EL (cell line): ENCODE measurements at regions not wholly inside any gene's neighbourhood (a gene's known extent, or its start where the extent isn't known, plus 50 kb on each side); places are given as distances from the start of the nearest gene placed in this dataset.
A peak's percentile ranks its signal among the peaks of the same experiment; 100 is the strongest.
"Not testable (repeated sequence)": the region's sequence is repeated elsewhere in the genome, so short reads cannot be mapped to it uniquely, and the experiment has no call there.

Experiments
- DNase-seq: peaks from one replicate; pipeline ENCODE4 v3.0.0-alpha.2; 2016

DNA sequence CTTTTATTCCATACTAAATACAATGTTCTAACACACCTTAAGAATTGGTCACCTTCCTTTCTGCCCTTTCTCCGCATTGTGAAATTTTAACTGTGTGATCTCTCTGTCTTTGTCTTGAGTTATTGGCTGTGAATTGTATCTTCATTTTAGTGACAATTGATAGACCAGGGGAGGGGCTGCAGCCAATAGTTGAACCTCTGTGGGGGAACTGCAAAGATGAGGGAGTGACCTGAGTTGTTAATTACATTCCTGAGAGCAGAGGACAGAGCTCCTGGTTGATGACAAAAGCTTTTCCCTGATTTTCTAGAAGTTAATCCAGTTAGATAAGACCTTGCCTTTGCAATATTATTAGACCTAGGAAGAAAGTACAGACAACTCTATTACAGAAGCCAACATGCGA lies 1535.7 kb downstream of the BRINP3 start:
- no peak for DNase-seq

DNA sequence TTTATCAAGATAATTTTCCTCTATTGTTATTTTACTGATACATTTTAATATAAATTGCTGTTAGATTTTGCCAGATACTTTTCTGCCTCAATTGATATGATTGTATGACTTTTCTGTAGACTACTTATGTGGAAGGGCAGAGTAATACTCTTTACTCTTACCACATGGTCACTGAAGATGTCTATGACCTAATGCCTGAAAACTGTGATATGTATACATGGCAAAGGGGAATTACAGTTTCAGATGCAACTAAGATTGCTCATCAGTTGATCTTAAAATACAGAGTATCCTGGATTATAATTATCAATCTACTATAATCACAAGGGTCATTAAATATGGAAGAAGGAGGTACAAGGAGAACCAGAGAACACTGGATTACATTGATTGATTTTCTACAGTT lies 1528.0 kb downstream of the BRINP3 start:
- peak; percentile 45 for DNase-seq

DNA sequence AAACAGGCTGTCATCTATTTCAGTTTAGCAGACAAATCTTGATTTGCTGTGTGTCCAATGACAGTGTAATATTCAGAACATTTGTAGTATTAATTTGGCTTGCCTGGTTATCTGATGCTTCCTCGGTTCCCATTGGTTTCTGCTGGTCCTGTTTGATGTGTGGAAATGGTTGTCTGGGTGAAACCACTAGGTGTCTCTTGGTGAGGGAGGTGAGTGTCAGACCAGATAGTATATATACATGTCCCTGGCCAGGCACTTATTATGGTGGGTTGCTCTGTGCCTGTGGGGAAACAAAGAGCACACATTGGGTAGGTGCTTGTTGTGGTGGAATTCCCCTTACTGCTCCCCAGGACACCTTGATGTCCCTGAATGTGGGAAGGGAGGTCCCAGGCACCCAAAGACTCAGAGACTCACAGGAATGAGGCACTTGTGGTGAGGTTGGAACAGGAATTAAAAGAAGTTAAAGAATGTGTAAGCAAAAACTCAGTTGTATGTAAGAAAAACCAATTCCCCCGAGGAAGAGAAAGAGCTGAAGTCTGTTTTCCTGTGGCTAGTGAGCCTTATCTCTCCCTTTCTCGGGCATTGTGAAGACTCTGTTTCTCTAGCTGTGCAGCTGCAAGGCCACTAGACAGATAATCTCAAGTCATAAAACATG lies 1519.1 kb downstream of the BRINP3 start:
- peak; percentile 4 for DNase-seq

DNA sequence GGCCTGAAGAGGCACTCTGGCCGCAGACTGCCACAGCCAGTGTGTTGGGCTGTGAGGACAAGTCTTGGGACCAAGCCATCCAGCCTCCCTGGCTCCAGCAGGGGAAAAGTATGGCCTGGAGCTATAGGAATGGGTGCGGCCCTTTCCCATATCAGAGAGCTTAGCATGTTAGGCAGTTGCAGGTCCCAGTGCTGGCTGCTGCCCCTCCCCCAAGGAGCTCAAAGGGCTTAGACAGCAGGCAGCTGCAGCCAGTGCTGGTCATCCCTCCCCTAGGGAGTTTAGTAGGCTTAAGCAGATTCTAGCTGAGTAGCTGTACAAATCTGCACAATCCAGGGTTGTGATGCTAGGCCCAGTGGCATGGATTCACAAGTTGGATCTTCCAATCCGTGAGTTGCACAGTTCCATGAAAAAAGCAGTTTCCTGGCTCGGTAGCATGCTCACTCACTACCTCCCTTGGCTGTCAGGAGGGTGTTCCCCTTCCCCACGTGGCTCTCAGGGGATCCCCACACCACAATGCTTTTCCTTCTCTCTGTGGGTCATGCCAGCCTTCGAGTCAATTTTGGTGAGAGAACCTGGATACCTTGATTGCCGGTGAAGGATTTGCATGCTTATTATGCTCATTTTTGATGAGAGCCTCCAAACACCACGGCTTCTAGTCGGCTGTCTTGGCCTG lies 1490.8 kb downstream of the BRINP3 start:
- DNase-seq = peak; percentile 0

DNA sequence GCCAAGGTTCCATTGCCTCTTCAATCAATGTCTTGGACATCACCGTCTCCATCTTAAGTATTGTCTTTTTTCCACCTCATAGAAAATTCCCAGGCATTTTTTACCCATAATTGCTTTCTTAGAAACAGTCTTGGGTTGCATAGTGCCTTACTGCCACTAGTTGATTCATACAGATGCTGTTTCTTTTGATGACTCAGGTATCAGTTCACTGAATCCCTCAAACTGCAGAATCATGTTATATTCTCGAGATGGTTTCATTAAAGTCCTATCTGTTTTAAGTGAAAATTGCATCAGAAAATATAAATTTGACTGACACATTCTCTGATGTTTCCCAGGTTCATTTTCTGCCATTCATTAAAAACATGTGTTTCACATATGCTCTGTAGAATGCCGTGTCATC lies 1489.1 kb downstream of the BRINP3 start:
- peak; percentile 2 for DNase-seq

DNA sequence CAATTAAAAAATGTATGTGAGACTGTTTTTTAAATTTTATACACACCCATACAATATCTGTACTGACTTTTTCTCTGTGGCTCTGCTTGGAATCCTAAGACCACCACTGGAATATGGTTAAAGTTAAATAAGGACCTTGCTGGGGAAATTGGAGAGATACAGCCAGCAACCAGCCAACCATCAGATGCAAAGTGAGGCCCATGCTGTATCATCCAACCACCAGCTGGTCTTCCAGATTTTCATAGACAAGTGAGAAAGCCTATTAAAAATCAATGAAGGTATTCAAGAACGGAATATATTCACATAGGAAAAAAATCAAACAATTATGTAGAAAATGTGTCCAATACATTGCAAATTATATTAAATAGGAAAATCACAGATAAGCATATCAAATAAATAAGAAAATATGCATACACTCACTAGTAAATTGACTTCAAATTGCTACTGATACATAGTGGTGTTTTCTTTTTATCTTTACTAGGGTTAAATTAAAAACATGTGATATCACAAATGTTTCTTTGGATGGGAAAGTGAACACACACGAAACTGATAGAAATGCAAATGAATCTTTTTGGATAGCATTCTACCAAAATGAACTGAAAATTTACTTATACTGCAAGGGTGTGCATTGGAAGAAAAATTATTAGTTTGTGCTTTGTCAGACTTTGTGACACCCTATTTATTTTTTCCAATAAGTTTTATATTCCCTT lies 1486.3 kb downstream of the BRINP3 start:
- no peak for DNase-seq

DNA sequence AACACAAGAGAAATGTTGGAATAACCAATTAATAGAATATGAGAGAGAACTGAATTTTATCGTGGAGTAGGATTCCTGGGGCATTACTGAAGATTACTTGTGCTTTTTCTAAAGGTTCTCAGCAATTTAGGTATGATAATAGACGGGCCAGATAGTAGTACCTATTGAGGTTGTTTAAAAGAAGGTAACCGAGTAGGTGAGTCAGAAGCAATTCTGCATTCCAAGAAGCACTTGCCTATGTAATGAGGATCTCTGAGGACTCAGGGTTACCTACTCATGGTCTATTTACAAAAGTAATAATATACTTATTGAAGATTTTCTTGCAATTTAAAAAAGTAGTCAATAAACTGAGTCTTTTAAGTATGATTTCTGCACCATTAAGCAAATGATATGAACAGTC lies 1469.8 kb downstream of the BRINP3 start:
- no peak for DNase-seq

DNA sequence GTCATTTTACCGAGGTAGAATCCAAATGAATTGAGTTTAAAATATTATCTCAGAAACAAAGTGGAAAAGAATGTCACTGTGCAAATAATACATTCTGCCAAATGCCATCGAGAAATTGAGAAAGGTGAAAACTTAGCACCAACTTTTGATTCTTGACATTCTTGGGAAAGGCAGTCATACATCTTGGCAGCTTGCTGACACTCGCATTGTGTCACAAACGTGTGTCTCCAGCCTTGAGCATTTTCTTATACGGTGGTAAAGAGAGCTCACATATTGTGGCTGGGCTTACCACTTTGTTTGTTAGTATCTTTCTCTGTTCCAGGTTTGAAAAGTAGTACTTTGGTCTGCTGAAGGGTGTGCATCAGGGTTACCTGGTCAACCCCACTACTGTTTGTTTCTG lies 1456.1 kb downstream of the BRINP3 start:
- peak; percentile 2 for DNase-seq

DNA sequence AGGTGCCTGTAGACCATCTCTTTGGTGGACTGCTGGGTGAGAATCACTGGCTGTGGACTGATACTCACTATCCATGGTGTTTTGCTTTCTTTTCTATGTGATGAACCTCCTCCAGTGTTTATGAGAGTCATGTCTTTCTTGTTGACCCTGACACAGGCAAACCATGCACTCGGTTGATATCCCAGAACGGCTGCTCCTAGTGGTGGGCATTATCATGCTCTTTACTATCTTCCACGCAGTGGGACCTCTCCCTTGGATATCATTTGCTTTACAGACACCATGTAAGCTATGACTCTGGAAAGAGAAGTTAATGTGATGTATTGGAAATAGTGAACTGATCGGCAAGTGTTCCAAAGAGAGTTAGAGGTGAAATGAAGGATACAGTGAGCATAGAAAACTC lies 1455.6 kb downstream of the BRINP3 start:
- no peak for DNase-seq

DNA sequence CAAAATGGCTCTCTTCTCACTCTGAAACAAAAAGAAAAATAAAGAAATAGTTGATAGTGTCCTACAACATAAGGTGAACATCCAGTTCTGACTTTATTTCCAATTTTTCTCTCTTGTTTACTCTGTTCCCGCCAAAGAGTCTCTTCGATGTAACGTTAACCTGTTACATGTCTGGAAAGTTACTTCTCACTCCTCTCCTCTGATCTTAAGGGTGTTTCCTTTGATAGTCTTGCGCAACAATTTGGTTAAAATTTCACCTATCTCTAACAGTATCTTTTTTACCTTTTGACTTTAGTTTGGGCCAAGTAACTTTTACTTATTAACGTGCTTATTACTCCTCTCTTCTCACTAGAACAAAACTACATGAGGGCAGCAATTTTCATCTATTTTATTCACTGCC lies 1450.2 kb downstream of the BRINP3 start:
- DNase-seq = no peak

DNA sequence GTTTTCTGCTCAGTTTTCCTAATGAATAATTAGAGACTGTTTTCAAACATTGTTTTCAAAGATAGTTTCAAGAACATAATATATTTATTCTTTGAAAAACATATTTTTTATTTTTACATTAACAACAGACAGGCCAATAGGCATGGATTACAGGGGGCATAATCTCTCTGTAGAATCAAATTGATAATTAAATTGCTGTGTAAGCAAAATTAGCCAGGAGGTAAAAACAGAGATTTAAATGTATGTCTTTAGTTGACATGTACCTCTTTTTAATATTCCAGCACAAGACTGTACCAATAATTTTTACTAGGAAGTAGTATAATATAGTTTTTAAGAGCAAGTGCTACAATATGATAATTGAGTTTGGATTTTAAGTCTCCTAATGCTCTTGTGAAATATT lies 1444.5 kb downstream of the BRINP3 start:
- DNase-seq = no peak

DNA sequence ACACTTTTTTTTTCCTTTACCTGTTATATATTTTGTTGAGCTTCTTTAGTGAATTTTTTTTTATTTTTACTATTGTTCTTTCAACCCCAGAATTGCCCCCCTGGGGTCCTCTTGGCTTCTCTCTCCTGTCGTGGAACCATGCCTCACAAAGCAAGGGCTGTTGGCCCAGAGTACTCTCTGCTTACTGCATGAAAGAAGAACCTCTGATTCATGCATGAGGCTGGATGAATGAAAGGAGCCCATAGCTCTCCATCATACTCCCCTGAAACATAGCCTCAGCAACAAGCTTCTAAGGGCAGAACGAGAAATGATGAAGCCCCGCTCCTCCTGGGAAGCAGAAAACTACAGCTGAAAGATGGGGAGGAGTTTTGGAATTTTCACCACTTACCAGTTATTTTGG lies 1441.0 kb downstream of the BRINP3 start:
- no peak for DNase-seq

DNA sequence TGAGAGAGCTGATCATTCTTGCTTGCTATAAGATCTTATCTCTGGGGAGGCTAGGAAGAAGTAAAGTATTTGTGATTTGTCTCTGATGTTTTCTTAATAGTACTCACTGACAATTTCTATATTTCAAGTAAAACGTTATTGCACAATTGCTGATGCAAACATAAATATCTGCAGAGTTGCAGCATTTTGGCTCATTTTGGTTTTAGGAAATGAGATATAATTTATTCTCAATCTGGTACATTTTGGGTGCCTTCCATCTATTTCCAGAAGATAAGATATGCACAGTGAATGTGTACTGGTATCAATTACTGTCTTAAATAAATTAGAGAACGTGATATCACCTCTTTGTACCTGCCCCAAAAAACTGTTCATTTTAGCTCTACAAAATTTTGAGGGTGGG lies 1431.5 kb downstream of the BRINP3 start:
- no peak for DNase-seq

DNA sequence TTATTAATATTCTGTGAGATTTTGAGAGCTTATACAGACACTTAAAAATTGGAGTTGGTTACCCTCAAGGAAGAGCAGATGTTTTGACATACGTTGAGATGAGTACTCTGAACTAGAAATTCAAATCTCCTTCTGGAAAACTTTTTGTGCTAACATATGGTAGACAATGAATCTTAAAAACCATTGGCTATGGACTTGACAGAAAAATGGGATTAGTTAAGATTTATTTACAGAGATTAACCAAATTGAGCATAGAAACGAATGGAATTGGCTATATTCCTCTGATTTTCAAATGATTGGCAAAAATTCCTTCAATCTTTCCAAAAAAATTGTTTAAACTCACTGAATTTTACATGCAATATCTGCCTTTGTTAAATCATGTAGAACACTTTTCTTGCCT lies 1392.9 kb downstream of the BRINP3 start:
- no peak for DNase-seq

DNA sequence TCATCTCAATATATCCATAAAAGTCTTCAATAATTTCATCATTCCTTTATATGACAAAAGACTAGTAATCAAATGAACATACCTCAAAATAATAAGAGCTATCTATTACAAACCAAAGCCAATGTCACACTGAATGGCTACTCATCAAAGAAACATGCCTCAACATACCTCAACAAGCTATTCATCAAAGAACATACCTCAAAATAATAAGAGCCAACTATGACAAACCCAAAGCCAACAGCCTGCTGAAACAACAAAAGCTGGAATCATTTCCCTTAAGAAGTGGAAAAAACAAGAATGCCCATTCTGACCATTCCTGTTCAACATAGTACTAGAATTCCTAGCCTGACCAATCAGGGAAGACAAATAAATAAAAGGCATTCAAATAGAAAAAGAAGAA lies 1373.7 kb downstream of the BRINP3 start:
- peak; percentile 3 for DNase-seq

DNA sequence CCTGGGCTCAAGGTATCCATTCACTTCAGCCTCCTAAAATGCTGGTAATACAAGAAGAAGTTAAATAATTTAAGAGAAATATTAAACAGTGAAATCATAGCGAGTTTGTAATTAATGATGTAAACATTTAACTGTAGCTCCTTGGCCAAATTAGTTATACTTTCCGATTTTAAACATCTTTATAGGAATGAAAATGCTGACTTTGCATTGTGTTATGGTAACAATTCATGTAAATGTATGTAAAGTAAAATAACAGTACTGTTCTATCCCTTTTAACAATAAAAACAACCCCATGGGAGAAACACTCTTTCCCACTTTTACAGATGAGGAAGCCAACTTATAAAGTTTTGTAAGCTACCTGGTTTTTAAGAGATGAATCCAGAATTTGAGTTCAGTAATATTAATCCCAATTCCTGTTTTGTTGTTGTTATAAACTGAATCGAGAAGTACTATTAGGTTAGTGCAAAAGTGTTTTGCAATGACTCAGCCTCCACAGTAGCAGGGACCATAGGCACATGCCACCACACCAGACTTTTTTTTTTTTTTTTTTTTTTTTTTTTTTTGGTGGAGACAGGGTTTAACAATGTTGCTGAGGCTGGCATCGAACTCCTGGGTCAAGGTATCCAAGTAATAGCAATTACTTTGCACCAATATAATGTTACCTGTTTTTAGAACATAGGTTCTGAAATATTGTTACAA lies 1360.4 kb downstream of the BRINP3 start:
- peak; percentile 4 for DNase-seq

DNA sequence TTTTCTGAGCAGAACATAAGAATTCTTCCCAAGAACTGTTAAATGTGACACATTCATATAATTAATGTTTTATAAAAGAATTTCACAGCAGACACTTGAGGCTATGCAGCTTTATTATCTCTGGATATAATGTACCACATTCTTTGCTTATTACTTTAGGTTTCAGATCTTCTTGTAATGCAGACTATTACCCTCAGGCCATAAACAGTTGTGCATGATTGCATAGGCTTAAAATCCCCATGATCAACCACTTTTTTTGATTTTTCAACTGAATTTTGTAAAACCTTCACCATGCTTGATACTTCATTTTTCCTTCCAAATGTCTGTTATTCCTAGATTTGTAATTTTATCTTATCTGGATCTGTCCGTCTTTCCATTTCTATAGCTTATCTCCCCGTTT lies 1355.7 kb downstream of the BRINP3 start:
- peak; percentile 17 for DNase-seq

DNA sequence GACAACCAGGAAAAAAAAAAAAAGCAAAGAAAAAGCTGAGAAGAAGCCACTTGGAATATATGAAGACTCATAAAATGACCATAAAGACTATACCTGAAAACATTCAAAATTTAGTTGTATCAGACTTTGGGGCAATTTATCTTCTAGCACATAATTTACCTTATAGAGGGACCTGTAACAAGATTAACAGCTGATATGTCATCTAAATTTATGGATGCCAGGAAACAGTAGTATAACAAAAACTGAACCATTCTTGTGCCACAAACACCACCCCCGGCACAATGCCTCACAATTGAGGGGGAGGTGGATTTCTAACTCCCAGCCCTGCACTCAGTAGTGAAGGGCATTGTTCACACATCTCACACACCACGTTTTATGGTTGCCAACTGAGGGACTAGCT lies 1352.0 kb downstream of the BRINP3 start:
- no peak for DNase-seq

DNA sequence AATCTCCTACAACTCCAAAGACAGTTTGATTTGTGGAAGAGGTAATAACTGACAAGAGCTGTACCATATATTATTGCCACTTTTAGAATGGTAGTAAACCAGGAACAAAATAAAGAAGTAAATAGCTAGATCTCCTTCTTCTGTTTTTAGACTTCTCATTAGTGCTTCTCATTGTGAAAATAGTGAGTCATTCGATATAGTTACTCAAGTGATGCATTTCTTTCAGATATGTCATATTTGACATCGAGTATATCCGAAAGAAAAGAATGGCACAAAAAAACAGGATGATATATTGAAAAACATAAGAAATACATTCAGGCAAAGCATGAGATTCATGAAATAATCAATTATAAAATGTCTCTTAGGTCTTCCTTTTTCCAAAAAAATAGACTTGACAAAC lies 1346.1 kb downstream of the BRINP3 start:
- peak; percentile 6 for DNase-seq

DNA sequence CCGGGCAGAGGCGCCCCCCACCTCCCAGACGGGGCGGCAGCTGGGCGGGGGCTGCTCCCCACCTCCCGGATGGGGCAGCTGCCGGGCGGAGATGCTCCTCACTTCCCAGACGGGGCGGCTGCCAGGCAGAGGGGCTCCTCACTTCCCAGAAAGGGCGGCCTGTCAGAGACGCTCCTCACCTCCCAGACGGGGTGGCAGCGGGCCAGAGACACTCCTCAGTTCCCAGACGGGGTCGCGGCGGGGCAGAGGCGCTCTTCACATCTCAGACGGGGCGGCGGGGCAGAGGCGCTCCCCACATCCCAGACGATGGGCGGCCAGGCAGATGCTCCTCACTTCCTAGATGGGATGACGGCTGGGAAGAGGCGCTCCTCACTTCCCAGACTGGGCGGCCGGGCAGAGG lies 1337.9 kb downstream of the BRINP3 start:
- not testable (repeated sequence) for DNase-seq

DNA sequence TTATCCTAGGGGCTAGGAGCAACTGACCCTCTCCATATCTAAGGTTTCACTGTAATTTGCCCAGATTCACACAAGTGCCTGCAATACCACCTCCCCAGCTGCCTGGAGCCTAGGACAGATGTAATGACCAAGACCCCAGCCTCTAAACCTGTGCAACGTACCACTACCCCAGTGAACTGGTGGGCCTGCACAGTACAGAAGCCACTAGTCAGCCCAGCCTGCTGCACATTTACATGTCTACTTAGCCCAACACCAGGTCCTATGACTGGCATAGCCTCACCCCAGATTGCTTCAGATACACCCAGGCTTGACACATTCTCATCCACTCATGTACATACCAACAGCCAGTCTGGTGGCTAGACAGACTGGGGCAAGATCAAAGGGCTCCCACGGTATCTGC lies 1336.6 kb downstream of the BRINP3 start:
- no peak for DNase-seq

DNA sequence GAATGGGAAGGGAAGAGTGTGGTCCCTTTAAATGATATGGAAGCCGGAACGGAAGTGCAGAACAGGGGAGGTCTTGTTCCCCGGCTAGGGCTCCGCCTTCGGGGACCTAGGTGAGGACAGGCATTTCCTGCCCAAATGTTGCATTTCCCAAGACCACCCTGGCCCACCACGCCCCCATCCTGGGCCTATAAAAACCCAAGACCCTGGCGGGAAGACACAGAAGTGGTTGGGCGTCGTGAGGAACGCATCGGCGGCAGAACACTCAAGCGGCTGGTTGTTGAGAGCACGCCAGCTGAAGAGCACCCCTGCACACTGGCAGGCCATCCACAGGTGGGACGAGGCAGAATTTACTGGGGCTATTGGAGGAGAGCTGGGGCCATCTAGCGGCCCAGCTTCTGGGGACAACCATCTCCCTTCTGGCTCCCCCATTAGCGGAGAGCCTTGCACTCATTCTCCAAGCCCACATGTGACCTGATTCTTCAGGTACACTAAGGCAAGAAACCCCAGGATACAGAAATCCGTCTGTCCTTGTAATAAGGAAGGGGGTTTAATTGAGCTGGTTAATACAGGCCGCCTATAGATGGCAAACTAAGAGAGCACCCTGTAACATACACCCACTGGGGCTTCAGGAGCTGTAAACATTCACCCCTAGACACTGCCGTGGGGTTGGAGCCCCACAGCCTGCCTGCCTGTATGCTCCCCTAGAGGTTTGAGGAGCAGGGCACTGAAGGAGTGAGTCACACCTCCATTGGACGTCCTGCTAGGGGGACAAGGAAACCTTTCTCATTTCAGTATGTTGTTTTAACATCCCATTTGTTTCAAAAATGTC lies 1327.9 kb downstream of the BRINP3 start:
- DNase-seq = no peak

DNA sequence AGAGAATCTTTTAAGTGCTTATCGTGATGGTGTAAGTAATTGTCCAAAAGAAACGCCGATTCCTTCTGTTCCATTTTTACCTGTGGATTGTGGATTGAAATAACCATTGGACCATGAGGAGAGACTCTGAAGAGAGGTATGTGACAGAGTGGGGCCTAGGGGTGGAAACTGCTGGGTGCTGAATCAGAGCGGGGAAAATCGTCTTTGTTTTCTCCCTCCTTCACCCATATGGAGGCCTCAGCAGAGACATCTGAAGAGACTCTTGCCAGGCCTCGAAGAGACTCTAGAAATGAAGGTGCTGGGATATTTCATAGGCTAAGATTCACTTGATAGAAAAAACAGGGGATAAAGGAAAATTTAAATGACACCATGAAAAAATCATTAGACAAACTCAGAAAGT lies 1327.0 kb downstream of the BRINP3 start:
- DNase-seq = no peak
